Caco-2 (cell line): ENCODE measurements at regions not wholly inside any gene's neighbourhood (a gene's known extent, or its start where the extent isn't known, plus 50 kb on each side); places are given as distances from the start of the nearest gene placed in this dataset.

Experiments used
- BruUV-seq: library from RNA; stranded (reverse); fragments of 400-500 nt; replicated peaks from 2 replicates; lab custom pipeline; 2021; lab: Mats Ljungman, UMichigan
- CTCF ChIA-PET: fragments of 300-600 bp; sonication (Branson Sonifier 250); formaldehyde crosslinking; loops from one replicate; lab custom pipeline; 2022; ENCODE audit warnings: antibody characterized with exemption; lab: Charles Lee
- POLR2A ChIA-PET: fragments of 300-600 bp; sonication (Branson Sonifier 250); formaldehyde crosslinking; loops from one replicate; lab custom pipeline; 2022; ENCODE audit warnings: antibody characterized with exemption; lab: Charles Lee
- DNase-seq, 2 experiments: peaks; one replicate each; pipeline versions ENCODE4 v3.0.0 to v3.0.0-alpha.2; 2020 to 2022
- H3K27me3 ChIP-seq: replicated peaks from 2 replicates; pipeline ENCODE4 v1.6.0; 2011; ENCODE audit warnings: low read length; ENCODE audit not compliant: control insufficient read depth, insufficient read depth
- H3K36me3 ChIP-seq: 2 replicates; pipeline ENCODE4 v1.5.1; 2011; ENCODE audit warnings: low read length; ENCODE audit not compliant: control insufficient read depth, insufficient read depth
- H3K4me1 ChIP-seq: fragments of 250-450 bp; sonication (Bioruptor Pico); 2 replicates; pipeline ENCODE4 v1.5.1; 2020; ENCODE audit warnings: mild to moderate bottlenecking
- H3K4me3 ChIP-seq: 2 replicates; pipeline ENCODE4 v1.5.1; 2011; ENCODE audit warnings: low read depth, mild to moderate bottlenecking, control low read depth, low read length
- H3K9me3 ChIP-seq: fragments of 250-450 bp; sonication (Bioruptor Pico); 2 replicates; pipeline ENCODE4 v1.5.1; 2020; ENCODE audit warnings: mild to moderate bottlenecking, moderate library complexity
- H3K27ac Mint-ChIP-seq: one replicate; pipeline ENCODE4 v1.8.0; 2022; ENCODE audit warnings: mixed read lengths; ENCODE audit not compliant: unreplicated experiment
- H3K27me3 Mint-ChIP-seq: one replicate; pipeline ENCODE4 v1.8.0; 2022; ENCODE audit warnings: mixed read lengths; ENCODE audit not compliant: insufficient read depth, unreplicated experiment
- H3K36me3 Mint-ChIP-seq: one replicate; pipeline ENCODE4 v1.8.0; 2022; ENCODE audit warnings: mild to moderate bottlenecking, mixed read lengths; ENCODE audit not compliant: insufficient read depth, unreplicated experiment
- H3K4me1 Mint-ChIP-seq: one replicate; pipeline ENCODE4 v1.8.0; 2022; ENCODE audit warnings: low read depth, mixed read lengths; ENCODE audit not compliant: unreplicated experiment
- H3K4me3 Mint-ChIP-seq: one replicate; pipeline ENCODE4 v1.8.0; 2022; ENCODE audit warnings: mild to moderate bottlenecking, moderate library complexity, mixed read lengths; ENCODE audit not compliant: unreplicated experiment
- H3K9me3 Mint-ChIP-seq: one replicate; pipeline ENCODE4 v1.8.0; 2022; ENCODE audit warnings: mixed read lengths; ENCODE audit not compliant: unreplicated experiment
- CTCF ChIP-seq, 2 experiments: fragments of 200-600 bp in 1 of 2; IDR thresholded peaks; 1 replicate in 1 of 2; 2 replicates in 1 of 2; pipeline versions ENCODE4 v1.5.1 to v1.8.0; 2011 to 2022; ENCODE audit warnings: antibody characterized with exemption in 1 of 2, control low read depth in 1 of 2, inconsistent platforms in 1 of 2, low read depth in 1 of 2, low read length in 1 of 2, mild to moderate bottlenecking in 1 of 2, moderate library complexity in 1 of 2; ENCODE audit not compliant: insufficient read depth in 1 of 2, severe bottlenecking in 1 of 2, unreplicated experiment in 1 of 2
- intact Hi-C: fragments of 100-400 bp; cut with micrococcal nuclease; formaldehyde crosslinking; loops from one replicate; pipeline ENCODE4 v1.10.0; 2022; ENCODE audit not compliant: unreplicated experiment

GRCh38 chr21:38887062-38887686 lies 81.4 kb downstream of the ETS2 start:
- BruUV-seq: no TSS peak

DNA sequence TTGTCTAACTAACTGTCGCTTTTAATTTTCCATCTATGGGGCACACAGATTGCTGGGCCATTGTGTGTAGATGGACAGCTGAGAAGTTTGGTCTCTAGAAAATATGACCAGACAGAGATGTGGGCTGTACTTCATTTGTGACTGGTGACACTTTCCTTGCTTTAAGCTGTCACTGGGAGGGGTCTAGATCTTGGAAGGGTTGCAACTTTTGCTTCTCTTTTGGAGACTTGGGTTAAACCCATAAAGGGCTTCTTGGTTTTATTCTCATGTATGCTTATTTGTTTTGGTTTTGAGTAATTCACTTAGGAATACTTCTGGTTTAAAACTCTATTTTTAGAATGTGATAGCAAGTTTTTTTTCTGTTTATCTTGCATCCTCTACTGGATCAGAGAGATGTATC lies 80.2 kb downstream of the ETS2 start:
- BruUV-seq: no TSS peak
- Mint-ChIP-seq H3K9me3 (peaks cover 31% of the 10 kb centered on the region), H3K4me3 (no peak overlapping the region), H3K27me3 (no peaks in the 10 kb centered on the region), H3K27ac (no peak overlapping the region), H3K4me1 (no peaks in the 10 kb centered on the region), H3K36me3 (no peaks in the 10 kb centered on the region)
- CTCF ChIA-PET: no interaction called here
- DNase-seq: no peak
- Histone ChIP-seq H3K4me1 (no peaks in the 10 kb centered on the region; the same call in 1 of the 2 replicates), H3K27me3 (no peaks in the 10 kb centered on the region), H3K36me3 (no peaks in the 10 kb centered on the region), H3K9me3 (peaks cover 31% of the 10 kb centered on the region), H3K4me3 (no peak overlapping the region)
- intact Hi-C loops: no loop called here
- no peak for TF ChIP-seq CTCF (IDR thresholded peaks at IDR 0.05; ENCODE audit: insufficient read depth in 1 of 2, low read depth in 1 of 2, low read length in 1 of 2, severe bottlenecking in 1 of 2, unreplicated experiment in 1 of 2)
- POLR2A ChIA-PET: no interaction called here

More at GRCh38 chr21:38887062-38887686, 81.4 kb downstream of the ETS2 start:
- no peak for DNase-seq
- peaks cover 31% of the 10 kb centered on the region for H3K9me3 Mint-ChIP-seq
- H3K36me3 ChIP-seq: no peaks in the 10 kb centered on the region
- intact Hi-C loops: no loop called here
- no peaks in the 10 kb centered on the region for H3K27me3 ChIP-seq
- no peak overlapping the region for H3K4me3 Mint-ChIP-seq
- no peaks in the 10 kb centered on the region; the same call in 1 of the 2 replicates for H3K4me1 ChIP-seq
- TF ChIP-seq CTCF (IDR thresholded peaks at IDR 0.05; ENCODE audit: insufficient read depth in 1 of 2, low read depth in 1 of 2, low read length in 1 of 2, severe bottlenecking in 1 of 2, unreplicated experiment in 1 of 2): no peak
- no peaks in the 10 kb centered on the region for H3K36me3 Mint-ChIP-seq
- H3K4me3 ChIP-seq: no peak overlapping the region
- POLR2A ChIA-PET: no interaction called here
- peaks cover 31% of the 10 kb centered on the region for H3K9me3 ChIP-seq
- H3K4me1 Mint-ChIP-seq: no peaks in the 10 kb centered on the region
- CTCF ChIA-PET: no interaction called here
- no peaks in the 10 kb centered on the region for H3K27me3 Mint-ChIP-seq
- H3K27ac Mint-ChIP-seq: no peak overlapping the region

DNA sequence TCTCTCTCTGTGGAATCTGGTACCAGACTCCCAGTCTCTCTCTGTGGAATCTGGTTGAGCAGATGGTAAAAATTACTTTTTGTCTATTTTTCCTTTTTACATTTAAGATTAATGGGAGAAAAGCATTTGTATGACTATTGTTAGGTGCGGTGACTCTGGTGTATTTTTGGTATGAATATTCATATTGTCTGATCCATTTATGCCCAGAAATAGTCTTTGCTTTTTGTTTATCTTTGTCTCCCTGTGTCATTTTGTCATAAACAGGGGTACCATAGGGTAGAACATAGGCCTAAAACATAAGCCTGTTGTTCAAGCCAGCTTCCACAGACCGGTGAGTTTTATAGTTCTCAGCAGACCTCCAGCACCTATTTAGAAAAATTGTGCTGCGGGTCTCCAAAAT lies 78.7 kb downstream of the ETS2 start:
- H3K4me3 ChIP-seq: no peak overlapping the region
- H3K27me3 ChIP-seq: no peaks in the 10 kb centered on the region
- Mint-ChIP-seq H3K4me3 (no peak overlapping the region), H3K9me3 (peaks cover 31% of the 10 kb centered on the region), H3K36me3 (no peaks in the 10 kb centered on the region), H3K4me1 (no peaks in the 10 kb centered on the region), H3K27ac (no peak overlapping the region), H3K27me3 (no peaks in the 10 kb centered on the region)
- H3K36me3 ChIP-seq: no peaks in the 10 kb centered on the region
- intact Hi-C loops: no loop called here
- peaks cover 31% of the 10 kb centered on the region for H3K9me3 ChIP-seq
- no peak for DNase-seq
- no TSS peak for BruUV-seq
- CTCF ChIA-PET: no interaction called here
- H3K4me1 ChIP-seq: no peaks in the 10 kb centered on the region; the same call in 1 of the 2 replicates
- POLR2A ChIA-PET: no interaction called here
- no peak for TF ChIP-seq CTCF (IDR thresholded peaks at IDR 0.05; ENCODE audit: insufficient read depth in 1 of 2, low read depth in 1 of 2, low read length in 1 of 2, severe bottlenecking in 1 of 2, unreplicated experiment in 1 of 2)
